ENCODE measurements at regions not wholly inside any gene's neighbourhood (a gene's known extent, or its start where the extent isn't known, plus 50 kb on each side); places are given as distances from the start of the nearest gene placed in this dataset.
"Not testable (repeated sequence)": the region's sequence is repeated elsewhere in the genome, so short reads cannot be mapped to it uniquely, and the experiment has no call there.

GRCh38 chr4:44985152-44985551, 258.8 kb upstream of the GNPDA2 start:
- no peak for DNase-seq (ENCODE audit: low read depth)
- no peak for TF ChIP-seq POLR2A (IDR thresholded peaks at IDR 0.05; ENCODE audit: extremely low read depth, insufficient read length)
- no peak for TF ChIP-seq MYC (IDR thresholded peaks at IDR 0.05; ENCODE audit: low read depth, low read length)
- TF ChIP-seq CTCF (IDR thresholded peaks at IDR 0.05; ENCODE audit: low read depth, low read length) = no peak
- TF ChIP-seq MAX (IDR thresholded peaks at IDR 0.05; ENCODE audit: low read depth, low read length) = no peak

GRCh38 chr4:44984083-44984482, 257.7 kb upstream of the GNPDA2 start:
- no peak overlapping the region for H3K4me3 ChIP-seq (ENCODE audit: low read depth, low read length)
- no peak for DNase-seq (ENCODE audit: low read depth)
- TF ChIP-seq CTCF (IDR thresholded peaks at IDR 0.05; ENCODE audit: low read depth, low read length) (no peak), MAX (IDR thresholded peaks at IDR 0.05; ENCODE audit: low read depth, low read length) (no peak), POLR2A (IDR thresholded peaks at IDR 0.05; ENCODE audit: extremely low read depth, insufficient read length) (no peak), MYC (IDR thresholded peaks at IDR 0.05; ENCODE audit: low read depth, low read length) (no peak)

More at GRCh38 chr4:44985152-44985551, 258.8 kb upstream of the GNPDA2 start:
- H3K4me3 ChIP-seq (ENCODE audit: low read depth, low read length) = no peak overlapping the region

- TF ChIP-seq MYC (IDR thresholded peaks at IDR 0.05; ENCODE audit: low read depth, low read length) (no peak), POLR2A (IDR thresholded peaks at IDR 0.05; ENCODE audit: extremely low read depth, insufficient read length) (no peak), MAX (IDR thresholded peaks at IDR 0.05; ENCODE audit: low read depth, low read length) (no peak)
- no peak for DNase-seq (ENCODE audit: low read depth)
- H3K4me3 ChIP-seq (ENCODE audit: low read depth, low read length) = no peak overlapping the region
These were observed 256.7 kb upstream of the GNPDA2 start for GRCh38 chr4:44983083-44983482.

GRCh38 chr4:44978020-44978419, 251.7 kb upstream of the GNPDA2 start:
- no peak overlapping the region for H3K4me3 ChIP-seq (ENCODE audit: low read depth, low read length)
- TF ChIP-seq MAX (IDR thresholded peaks at IDR 0.05; ENCODE audit: low read depth, low read length) = no peak
- DNase-seq (ENCODE audit: low read depth) = no peak

- no peak overlapping the region for H3K4me3 ChIP-seq (ENCODE audit: low read depth, low read length)
- TF ChIP-seq MAX (IDR thresholded peaks at IDR 0.05; ENCODE audit: low read depth, low read length) = no peak
- TF ChIP-seq POLR2A (IDR thresholded peaks at IDR 0.05; ENCODE audit: extremely low read depth, insufficient read length) = no peak
- no peak for DNase-seq (ENCODE audit: low read depth)
These were observed 239.2 kb upstream of the GNPDA2 start for GRCh38 chr4:44965435-44966095.

- not testable (repeated sequence) for DNase-seq (ENCODE audit: low read depth); H3K4me3 ChIP-seq (ENCODE audit: low read depth, low read length)
These were observed 237.7 kb upstream of the GNPDA2 start for GRCh38 chr4:44964086-44964485.

GRCh38 chr4:44961001-44961755, 234.8 kb upstream of the GNPDA2 start:
- DNase-seq (ENCODE audit: low read depth) = no peak
- TF ChIP-seq MAX (IDR thresholded peaks at IDR 0.05; ENCODE audit: low read depth, low read length) (no peak), CTCF (IDR thresholded peaks at IDR 0.05; ENCODE audit: low read depth, low read length) (no peak), MYC (IDR thresholded peaks at IDR 0.05; ENCODE audit: low read depth, low read length) (no peak), POLR2A (IDR thresholded peaks at IDR 0.05; ENCODE audit: extremely low read depth, insufficient read length) (no peak)
- no peak overlapping the region for H3K4me3 ChIP-seq (ENCODE audit: low read depth, low read length)

Data from NB4 (cell line).